ENCODE measurements at regions not wholly inside any gene's neighbourhood (a gene's known extent, or its start where the extent isn't known, plus 50 kb on each side); places are given as distances from the start of the nearest gene placed in this dataset.
"Not testable (repeated sequence)": the region's sequence is repeated elsewhere in the genome, so short reads cannot be mapped to it uniquely, and the experiment has no call there.

- intact Hi-C loops (cut with micrococcal nuclease), result no loop called here
- Mint-ChIP-seq H3K27me3 (ENCODE audit: insufficient read depth) (no peaks in the 10 kb centered on the region), H3K9me3 (peaks cover 41% of the 10 kb centered on the region), H3K27ac (no peak overlapping the region), H3K4me3 (no peak overlapping the region), H3K4me1 (ENCODE audit: low read depth) (no peaks in the 10 kb centered on the region), H3K36me3 (ENCODE audit: low read depth) (no peaks in the 10 kb centered on the region)
- DNase-seq (ENCODE audit: low spot score), result no peak
These were observed 379.4 kb downstream of the ALG10 start for GRCh38 chr12:34401659-34402227.

GRCh38 chr12:34402228-34402898 is 380.1 kb downstream of the ALG10 start:
- Mint-ChIP-seq H3K27me3 (ENCODE audit: insufficient read depth) (no peaks in the 10 kb centered on the region), H3K4me1 (ENCODE audit: low read depth) (no peaks in the 10 kb centered on the region), H3K4me3 (no peak overlapping the region), H3K9me3 (peaks cover 46% of the 10 kb centered on the region), H3K36me3 (ENCODE audit: low read depth) (no peaks in the 10 kb centered on the region), H3K27ac (no peak overlapping the region)
- intact Hi-C loops (cut with micrococcal nuclease), result no loop called here
- no peak for DNase-seq (ENCODE audit: low spot score)

GRCh38 chr12:34402899-34403705 is 380.8 kb downstream of the ALG10 start:
- peaks cover 54% of the 10 kb centered on the region for H3K9me3 Mint-ChIP-seq
- H3K4me1 Mint-ChIP-seq (ENCODE audit: low read depth), result no peaks in the 10 kb centered on the region
- H3K27ac Mint-ChIP-seq, result no peak overlapping the region
- intact Hi-C loops (cut with micrococcal nuclease), result no loop called here
- no peak for DNase-seq (ENCODE audit: low spot score)
- no peaks in the 10 kb centered on the region for H3K36me3 Mint-ChIP-seq (ENCODE audit: low read depth)
- H3K27me3 Mint-ChIP-seq (ENCODE audit: insufficient read depth), result no peaks in the 10 kb centered on the region
- no peak overlapping the region for H3K4me3 Mint-ChIP-seq

- Mint-ChIP-seq H3K27me3 (ENCODE audit: insufficient read depth) (no peaks in the 10 kb centered on the region), H3K4me1 (ENCODE audit: low read depth) (no peaks in the 10 kb centered on the region), H3K36me3 (ENCODE audit: low read depth) (no peaks in the 10 kb centered on the region), H3K27ac (no peak overlapping the region), H3K9me3 (peaks cover 61% of the 10 kb centered on the region), H3K4me3 (no peak overlapping the region)
- no peak for DNase-seq (ENCODE audit: low spot score)
- intact Hi-C loops (cut with micrococcal nuclease), result no loop called here
These were observed 381.5 kb downstream of the ALG10 start for GRCh38 chr12:34403706-34404376.

- H3K27me3 Mint-ChIP-seq (ENCODE audit: insufficient read depth), result no peaks in the 10 kb centered on the region
- H3K36me3 Mint-ChIP-seq (ENCODE audit: low read depth), result no peaks in the 10 kb centered on the region
- peaks cover 68% of the 10 kb centered on the region for H3K9me3 Mint-ChIP-seq
- H3K27ac Mint-ChIP-seq, result no peak overlapping the region
- H3K4me1 Mint-ChIP-seq (ENCODE audit: low read depth), result no peaks in the 10 kb centered on the region
- H3K4me3 Mint-ChIP-seq, result no peak overlapping the region
- intact Hi-C loops (cut with micrococcal nuclease), result no loop called here
- no peak for DNase-seq (ENCODE audit: low spot score)
These were observed 382.3 kb downstream of the ALG10 start for GRCh38 chr12:34404377-34405285.

- intact Hi-C loops (cut with micrococcal nuclease), result no loop called here
- no peak for DNase-seq (ENCODE audit: low spot score)
- no peak overlapping the region for H3K4me3 Mint-ChIP-seq
These were observed 383.3 kb downstream of the ALG10 start for GRCh38 chr12:34405286-34406227.

GRCh38 chr12:34406228-34406995 is 384.1 kb downstream of the ALG10 start:
- H3K27ac Mint-ChIP-seq, result no peak overlapping the region
- intact Hi-C loops (cut with micrococcal nuclease), result no loop called here
- peaks cover 3% of the 10 kb centered on the region for H3K36me3 Mint-ChIP-seq (ENCODE audit: low read depth)
- no peaks in the 10 kb centered on the region for H3K27me3 Mint-ChIP-seq (ENCODE audit: insufficient read depth)
- H3K9me3 Mint-ChIP-seq, result peaks cover 69% of the 10 kb centered on the region
- DNase-seq (ENCODE audit: low spot score), result no peak
- H3K4me1 Mint-ChIP-seq (ENCODE audit: low read depth), result no peaks in the 10 kb centered on the region
- H3K4me3 Mint-ChIP-seq, result no peak overlapping the region

More at GRCh38 chr12:34405286-34406227, 383.3 kb downstream of the ALG10 start:
- Mint-ChIP-seq H3K27me3 (ENCODE audit: insufficient read depth) (no peaks in the 10 kb centered on the region), H3K36me3 (ENCODE audit: low read depth) (peaks cover 3% of the 10 kb centered on the region), H3K4me1 (ENCODE audit: low read depth) (no peaks in the 10 kb centered on the region), H3K27ac (no peak overlapping the region), H3K9me3 (peaks cover 71% of the 10 kb centered on the region)

GRCh38 chr12:34406996-34407300 is 384.7 kb downstream of the ALG10 start:
- Mint-ChIP-seq H3K4me1 (ENCODE audit: low read depth) (no peaks in the 10 kb centered on the region), H3K27me3 (ENCODE audit: insufficient read depth) (no peaks in the 10 kb centered on the region), H3K9me3 (peaks cover 71% of the 10 kb centered on the region), H3K36me3 (ENCODE audit: low read depth) (peaks cover 3% of the 10 kb centered on the region), H3K27ac (no peak overlapping the region), H3K4me3 (no peak overlapping the region)
- DNase-seq (ENCODE audit: low spot score), result no peak
- intact Hi-C loops (cut with micrococcal nuclease), result no loop called here

- intact Hi-C loops (cut with micrococcal nuclease), result no loop called here
- H3K36me3 Mint-ChIP-seq (ENCODE audit: low read depth), result peaks cover 3% of the 10 kb centered on the region
- DNase-seq (ENCODE audit: low spot score), result no peak
- H3K27ac Mint-ChIP-seq, result no peak overlapping the region
- no peaks in the 10 kb centered on the region for H3K27me3 Mint-ChIP-seq (ENCODE audit: insufficient read depth)
- H3K4me1 Mint-ChIP-seq (ENCODE audit: low read depth), result no peaks in the 10 kb centered on the region
- H3K9me3 Mint-ChIP-seq, result peaks cover 68% of the 10 kb centered on the region
- H3K4me3 Mint-ChIP-seq, result no peak overlapping the region
These were observed 385.5 kb downstream of the ALG10 start for GRCh38 chr12:34407813-34408212.

GRCh38 chr12:34431509-34431908 is 409.2 kb downstream of the ALG10 start:
- H3K4me3 Mint-ChIP-seq; H3K36me3 Mint-ChIP-seq (ENCODE audit: low read depth); intact Hi-C loops (cut with micrococcal nuclease); H3K27ac Mint-ChIP-seq; H3K4me1 Mint-ChIP-seq (ENCODE audit: low read depth); DNase-seq (ENCODE audit: low spot score); H3K27me3 Mint-ChIP-seq (ENCODE audit: insufficient read depth): not testable (repeated sequence)
- peaks cover 30% of the 10 kb centered on the region for H3K9me3 Mint-ChIP-seq
